Adrenal gland (tissue), 9 donors: ENCODE measurements at regions not wholly inside any gene's neighbourhood (a gene's known extent, or its start where the extent isn't known, plus 50 kb on each side); places are given as distances from the start of the nearest gene placed in this dataset.

Experiments
- DNase-seq, 7 donors: peaks; one replicate each; pipeline ENCODE4 v3.0.0-alpha.2; 2019 to 2020
- H3K27ac ChIP-seq, 5 donors: fragments of 200-600 bp; sonication (generic) in 4 of 5; 1 replicate in 3 of 5; 2 replicates in 2 of 5; pipeline versions ENCODE4 v1.5.1 to v1.8.0; 2016 to 2020; ENCODE audit warnings: mild to moderate bottlenecking in 1 of 5
- H3K27me3 ChIP-seq: fragments of 200-600 bp; 2 replicates; pipeline ENCODE4 v1.8.0; 2021
- H3K36me3 ChIP-seq, 2 donors: fragments of 200-600 bp; replicated peaks in 1 of 2; 1 replicate in 1 of 2; 2 replicates in 1 of 2; pipeline versions ENCODE4 v1.5.1 to v1.8.0; 2018 to 2022
- H3K4me1 ChIP-seq, 2 donors: fragments of 200-600 bp; replicated peaks in 1 of 2; 1 replicate in 1 of 2; 2 replicates in 1 of 2; pipeline versions ENCODE4 v1.5.1 to v1.8.0; 2018 to 2021
- H3K4me3 ChIP-seq, 4 donors: fragments of 200-600 bp; sonication (generic) in 3 of 4; one replicate each; pipeline ENCODE4 v1.5.1; 2016 to 2018
- H3K9me3 ChIP-seq, 3 donors: fragments of 200-600 bp; sonication (generic) in 1 of 3; replicated peaks in 1 of 3; 1 replicate in 2 of 3; 2 replicates in 1 of 3; pipeline versions ENCODE4 v1.5.1 to v1.8.0; 2016 to 2021
- CTCF ChIP-seq, 6 experiments: fragments of 450-650 bp in 4 of 6; fragments of 200-600 bp in 2 of 6; sonication (generic) in 1 of 6; IDR thresholded peaks; 1 replicate in 5 of 6; 2 replicates in 1 of 6; pipeline versions ENCODE4 v1.5.1 to v1.8.0; 2016 to 2021; ENCODE audit warnings: antibody characterized with exemption in 6 of 6, mild to moderate bottlenecking in 2 of 6, moderate library complexity in 1 of 6
- POLR2A ChIP-seq, 2 donors: fragments of 450-650 bp; IDR thresholded peaks; one replicate each; pipeline ENCODE4 v1.6.1; 2017; ENCODE audit warnings: antibody characterized with exemption in 2 of 2, mild to moderate bottlenecking in 2 of 2, moderate library complexity in 1 of 2
- WGBS, 4 donors: extraction: QIAGEN DNeasy Blood & Tissue Kit in 2 of 4; methylation state at CpG; one replicate each; pipeline versions ENCODE4 v1.1.5 to v1.1.7; 2013 to 2017; 5-methylcytosine and 5-hydroxymethylcytosine counted together
- intact Hi-C, 2 donors: fragments of 100-400 bp; cut with DNase I; formaldehyde crosslinking; loops; one replicate each; pipeline versions ENCODE4 v1.14.1 to v1.15.0; 2022 to 2023
- donor health status: healthy with polysubstance abuse.
- donor health status: Bipolar disorder and iron deficiency.
- donor health status: DM: yes; HTN: yes; CAD: no.
- donor health status: DM: no; HTN: no; CAD: no.
- donor health status: DM: no; HTN: no; CAD: no.

GRCh38 chr15:62938825-62939224 is 103.7 kb upstream of the TPM1 start:
- Histone ChIP-seq H3K9me3 (no peaks in the 10 kb centered on the region), H3K36me3 (no peaks in the 10 kb centered on the region), H3K27me3 (no peaks in the 10 kb centered on the region), H3K4me3 (no peak overlapping the region), H3K27ac (no peak overlapping the region), H3K4me1 (peaks cover 11 to 30% of the 10 kb centered on the region in 2 donors)
- DNase-seq = no peak
- TF ChIP-seq POLR2A (IDR thresholded peaks at IDR 0.05) (no peak), CTCF (IDR thresholded peaks at IDR 0.05) (no peak)
- intact Hi-C loops = no loop called here
- 72 to 84% (median 78%) methylated on average over 3 of the region's 3 CpGs for WGBS, 4 donors

GRCh38 chr15:62940093-62940754 is 102.3 kb upstream of the TPM1 start:
- intact Hi-C loops = no loop called here
- WGBS, 4 donors = 70 to 82% (median 71%) methylated on average over 4 of the region's 4 CpGs
- peaks cover 11 to 30% of the 10 kb centered on the region in 2 donors for H3K4me1 ChIP-seq
- peak overlapping the region in 3 of 5 donors; percentile 57 to 89 (median 79) for H3K27ac ChIP-seq
- H3K9me3 ChIP-seq = no peaks in the 10 kb centered on the region
- no peaks in the 10 kb centered on the region for H3K27me3 ChIP-seq
- H3K36me3 ChIP-seq = no peaks in the 10 kb centered on the region
- H3K4me3 ChIP-seq = no peak overlapping the region
- TF ChIP-seq CTCF (IDR thresholded peaks at IDR 0.05) (no peak), POLR2A (IDR thresholded peaks at IDR 0.05) (no peak)
- DNase-seq = no peak

GRCh38 chr15:62940755-62941361 is 101.7 kb upstream of the TPM1 start:
- Histone ChIP-seq H3K36me3 (no peaks in the 10 kb centered on the region), H3K4me3 (no peak overlapping the region), H3K27me3 (no peaks in the 10 kb centered on the region), H3K9me3 (no peaks in the 10 kb centered on the region), H3K27ac (peak overlapping the region in 4 of 5 donors; percentile 38 to 89 (median 68)), H3K4me1 (peaks cover 11 to 30% of the 10 kb centered on the region in 2 donors)
- TF ChIP-seq CTCF (IDR thresholded peaks at IDR 0.05) = no peak
- TF ChIP-seq POLR2A (IDR thresholded peaks at IDR 0.05) = no peak
- intact Hi-C loops = no loop called here
- WGBS, 4 donors = 2 to 34% (median 14%) methylated on average over 3 to 11 of the region's 11 CpGs
- peak; percentile 68 to 92 (median 83) for DNase-seq

GRCh38 chr15:62941699-62942098 is 100.8 kb upstream of the TPM1 start:
- intact Hi-C loops = no loop called here
- TF ChIP-seq POLR2A (IDR thresholded peaks at IDR 0.05) = no peak
- TF ChIP-seq CTCF (IDR thresholded peaks at IDR 0.05) = no peak
- DNase-seq = no peak
- H3K9me3 ChIP-seq = no peaks in the 10 kb centered on the region
- no peak overlapping the region for H3K4me3 ChIP-seq
- peaks cover 11 to 30% of the 10 kb centered on the region in 2 donors for H3K4me1 ChIP-seq
- peak overlapping the region in 2 of 5 donors; percentile 57 to 89 for H3K27ac ChIP-seq
- no peaks in the 10 kb centered on the region for H3K36me3 ChIP-seq
- H3K27me3 ChIP-seq = no peaks in the 10 kb centered on the region
